Fibroblast of gingiva (primary cell): ENCODE measurements at regions not wholly inside any gene's neighbourhood (a gene's known extent, or its start where the extent isn't known, plus 50 kb on each side); places are given as distances from the start of the nearest gene placed in this dataset.
"Not testable (repeated sequence)": the region's sequence is repeated elsewhere in the genome, so short reads cannot be mapped to it uniquely, and the experiment has no call there.

Experiments used
- DNase-seq: peaks from one replicate; pipeline ENCODE4 v3.0.0-alpha.2; 2011; ENCODE audit warnings: low read depth

DNA sequence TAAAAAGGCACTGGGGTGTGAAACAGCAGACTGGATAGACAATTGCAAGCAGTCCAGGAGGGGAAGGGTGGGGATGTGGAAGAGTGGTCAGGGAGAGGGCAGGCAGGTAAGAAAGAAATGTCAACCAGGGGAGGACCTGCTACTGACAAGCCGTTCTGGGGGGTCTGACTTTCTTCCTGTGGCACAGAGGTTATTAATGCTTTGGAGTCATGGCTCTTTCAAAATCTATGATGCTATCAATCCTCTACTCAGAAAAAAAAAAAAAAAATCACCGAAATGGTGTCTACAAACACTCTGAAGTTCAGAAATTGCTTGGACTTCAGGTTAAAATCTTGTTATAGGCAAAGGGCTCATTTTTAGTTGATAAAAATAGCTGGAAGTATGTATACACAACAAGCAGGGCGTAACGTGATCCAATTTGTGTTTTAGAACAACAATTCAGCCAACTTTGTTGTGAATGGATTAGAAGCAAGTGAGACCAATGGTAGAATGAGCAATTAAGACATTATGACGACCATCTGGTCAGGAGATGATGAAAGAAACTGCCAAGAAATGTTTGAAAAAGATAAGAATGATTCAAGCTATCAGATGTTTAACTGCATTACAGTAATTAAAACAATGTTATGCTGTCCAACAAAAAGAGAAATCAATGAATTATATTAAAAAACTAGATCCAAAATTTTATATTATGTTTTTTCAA lies 255.2 kb downstream of the DEPDC1B start:
- no peak for DNase-seq

DNA sequence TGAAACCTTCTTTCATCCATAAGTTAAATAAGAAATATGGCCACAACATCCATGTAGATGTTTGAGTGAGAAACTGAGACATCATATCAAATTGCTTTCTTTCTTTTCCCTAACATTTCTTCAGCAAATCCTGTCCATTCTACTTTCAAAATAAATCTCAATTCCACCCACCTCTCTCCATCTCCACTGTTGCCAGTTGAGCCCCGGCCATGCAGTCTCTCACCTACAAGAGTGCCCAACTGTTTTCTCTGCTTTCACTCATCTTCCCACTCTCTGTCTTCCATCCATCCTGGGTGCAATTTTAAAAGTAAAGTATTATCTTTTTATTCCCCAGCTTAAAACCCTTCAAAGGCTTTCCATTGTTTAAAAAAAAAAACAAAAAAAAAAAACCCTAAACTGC lies 260.4 kb downstream of the DEPDC1B start:
- DNase-seq = no peak

DNA sequence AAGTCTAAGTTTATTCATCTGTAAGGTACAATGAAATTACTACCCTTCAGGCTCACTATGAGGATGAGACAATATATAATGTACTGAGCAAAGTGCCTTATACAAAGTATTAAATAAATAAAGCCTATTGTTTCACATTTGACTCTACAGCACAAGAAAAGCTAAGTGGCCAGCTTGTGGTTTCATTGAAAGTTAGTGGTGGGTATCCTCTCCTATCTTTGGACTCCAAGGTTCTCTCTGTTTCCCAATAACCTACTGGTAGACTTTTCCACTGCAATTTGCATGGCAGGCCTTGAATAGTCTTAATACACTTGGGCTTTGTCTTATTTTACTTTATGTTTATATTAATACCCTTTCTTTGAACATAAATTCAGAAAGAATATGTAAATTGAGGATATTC lies 262.7 kb downstream of the DEPDC1B start:
- no peak for DNase-seq

DNA sequence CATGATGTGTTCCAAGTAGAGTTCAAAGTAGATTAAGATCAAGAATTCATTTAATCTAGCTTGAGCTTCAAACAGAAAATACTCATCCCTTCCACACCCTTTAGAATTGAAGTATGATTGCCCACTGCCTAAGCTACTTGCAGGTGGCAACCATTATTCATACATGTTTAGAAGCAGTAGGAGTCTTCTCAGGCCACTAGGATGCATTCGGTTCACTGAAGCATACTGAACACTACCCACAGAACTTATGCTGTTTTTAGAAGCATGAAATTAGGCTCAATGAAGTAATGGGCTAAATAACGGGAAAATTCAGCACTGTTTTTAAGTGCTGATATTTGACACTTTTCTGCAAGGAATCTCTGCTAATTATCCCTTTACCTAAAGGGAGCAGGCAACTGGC lies 263.4 kb downstream of the DEPDC1B start:
- no peak for DNase-seq

DNA sequence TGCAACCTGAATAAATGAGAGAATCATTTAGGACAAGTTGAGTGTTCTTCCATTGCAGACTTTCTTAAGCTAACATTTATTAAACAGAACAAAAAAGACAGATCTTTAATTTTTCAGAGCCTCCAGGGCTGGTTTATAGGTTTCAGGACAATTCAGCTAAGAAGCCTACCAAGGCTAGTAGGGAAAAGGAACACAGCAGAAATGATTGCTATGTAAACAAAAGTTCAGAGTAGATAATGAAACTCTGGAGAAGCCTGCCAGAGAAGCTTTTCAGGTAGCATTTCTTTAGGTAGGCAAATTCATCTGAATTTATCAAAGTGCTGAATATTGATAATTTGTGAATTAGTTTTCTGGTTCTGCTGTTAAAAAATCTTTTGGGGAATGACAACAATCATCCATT lies 264.2 kb downstream of the DEPDC1B start:
- DNase-seq = no peak

DNA sequence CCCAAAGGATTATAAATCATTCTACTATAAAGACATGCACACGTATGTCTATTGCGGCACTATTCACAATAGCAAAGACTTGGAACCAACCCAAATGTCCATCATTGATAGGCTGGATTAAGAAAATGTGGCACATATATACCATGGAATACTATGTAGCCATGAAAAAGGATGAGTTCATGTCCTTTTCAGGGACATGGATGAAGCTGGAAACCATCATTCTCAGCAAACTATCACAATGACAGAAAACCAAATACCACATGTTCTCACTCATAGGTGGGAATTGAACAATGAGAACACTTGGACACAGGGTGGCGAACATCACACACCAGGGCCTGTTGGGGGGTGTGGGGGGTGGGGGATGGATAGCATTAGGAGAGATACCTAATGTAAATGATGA lies 273.8 kb downstream of the DEPDC1B start:
- not testable (repeated sequence) for DNase-seq

DNA sequence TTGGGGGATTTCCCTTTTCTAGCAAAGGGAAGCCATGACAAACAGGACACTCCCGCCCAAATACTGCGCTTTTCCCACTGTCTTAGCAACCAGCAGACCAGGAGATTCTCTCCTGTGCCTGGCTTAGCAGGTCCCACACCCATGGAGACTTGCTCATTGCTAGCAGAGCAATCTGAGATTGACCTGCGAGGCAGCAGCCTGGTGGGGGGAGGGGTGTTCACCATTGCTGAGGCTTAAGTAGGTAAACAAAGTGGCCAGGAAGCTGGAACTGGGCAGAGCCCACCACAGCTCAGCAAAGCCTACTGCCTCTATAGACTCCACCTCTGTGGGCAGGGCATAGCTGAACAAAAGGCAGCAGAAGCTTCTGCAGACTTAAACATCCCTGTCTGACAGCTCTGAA lies 279.2 kb downstream of the DEPDC1B start:
- DNase-seq = not testable (repeated sequence)

DNA sequence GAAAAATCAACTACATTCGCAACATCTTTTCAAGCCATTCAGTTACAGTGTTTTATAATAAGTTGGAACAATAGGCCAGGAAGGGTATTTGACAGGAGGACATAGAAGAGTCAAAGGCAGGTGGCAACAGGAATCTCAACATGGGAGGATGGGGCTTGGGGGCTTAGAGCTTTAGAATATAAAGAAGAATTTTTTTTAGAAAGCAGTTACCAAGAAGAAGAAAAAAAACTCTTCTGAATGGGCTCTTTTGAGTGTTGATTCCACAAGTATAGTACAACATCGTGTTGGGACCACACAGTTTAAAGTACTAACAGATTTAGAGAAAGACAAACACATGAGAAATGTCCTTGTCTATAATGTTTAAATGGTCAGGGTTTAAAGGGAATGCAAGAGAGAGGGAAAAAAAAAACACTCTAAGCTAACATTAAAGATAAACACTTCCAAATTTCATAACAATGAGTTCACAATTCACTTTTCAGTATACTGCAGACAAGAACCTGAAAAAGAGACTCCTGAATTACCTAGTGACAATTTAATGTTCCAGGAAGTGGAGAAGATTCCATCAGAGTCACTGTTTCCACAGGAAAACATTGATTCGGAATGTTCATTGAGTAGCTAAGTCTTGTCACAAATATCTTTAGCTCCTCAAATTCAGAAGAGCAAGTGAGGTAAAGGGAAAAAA lies 282.3 kb downstream of the DEPDC1B start:
- no peak for DNase-seq

DNA sequence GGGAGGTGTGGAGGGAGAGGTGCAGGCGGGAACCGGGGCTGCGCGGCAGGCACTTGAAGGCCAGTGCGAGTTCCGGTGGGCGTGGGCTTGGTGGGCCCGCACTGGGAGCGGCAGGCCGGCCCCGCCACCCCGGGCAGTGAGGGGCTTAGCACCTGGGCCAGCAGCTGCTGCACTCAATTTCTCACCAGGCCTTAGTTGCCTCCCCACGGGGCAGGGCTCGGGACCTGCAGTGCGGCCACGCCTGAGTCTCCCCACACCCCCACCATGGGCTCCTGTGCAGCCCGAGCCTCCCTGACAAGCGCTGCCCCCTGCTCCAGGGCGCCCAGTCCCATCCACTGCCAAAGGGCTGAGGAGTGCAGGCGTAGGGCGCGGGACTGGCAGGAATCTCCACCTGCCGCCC lies 284.5 kb downstream of the DEPDC1B start:
- no peak for DNase-seq

DNA sequence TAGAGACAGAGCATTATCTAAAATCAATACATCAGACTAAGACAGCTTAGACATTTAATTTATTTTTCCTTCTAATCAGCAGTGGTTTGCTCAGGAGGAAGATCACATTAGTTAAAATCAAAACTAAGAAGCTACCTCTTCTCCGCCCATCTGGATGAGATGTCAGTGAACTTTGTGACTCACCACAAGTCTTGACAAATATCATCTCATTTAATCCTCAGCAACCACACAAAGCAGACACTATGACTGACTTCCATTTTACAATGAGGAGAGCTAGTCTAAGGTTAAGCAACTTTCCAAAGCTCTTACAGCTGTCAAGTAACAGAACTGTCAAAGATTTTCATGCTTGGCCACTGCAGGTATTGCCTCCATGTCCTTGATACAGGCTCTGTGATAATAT lies 289.5 kb downstream of the DEPDC1B start:
- DNase-seq = no peak

DNA sequence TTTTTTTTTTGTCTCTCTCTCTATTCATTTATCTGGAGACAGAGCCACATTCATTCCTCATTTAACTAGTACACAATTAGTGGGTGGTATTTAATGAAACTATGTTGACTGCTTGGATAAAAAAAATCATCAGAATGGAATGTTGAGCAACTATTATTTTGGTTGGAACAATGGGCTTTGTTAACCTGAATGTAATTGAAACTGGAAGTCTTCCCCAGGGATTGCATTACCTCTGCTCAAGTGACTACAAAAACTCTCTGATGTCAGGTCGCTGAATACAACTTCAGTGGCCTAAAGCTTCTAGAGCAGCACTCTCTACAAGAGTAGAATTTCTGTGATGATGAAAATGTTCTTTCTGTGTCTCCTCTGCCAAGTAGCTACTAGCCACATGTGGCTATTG lies 295.8 kb downstream of the DEPDC1B start:
- no peak for DNase-seq

DNA sequence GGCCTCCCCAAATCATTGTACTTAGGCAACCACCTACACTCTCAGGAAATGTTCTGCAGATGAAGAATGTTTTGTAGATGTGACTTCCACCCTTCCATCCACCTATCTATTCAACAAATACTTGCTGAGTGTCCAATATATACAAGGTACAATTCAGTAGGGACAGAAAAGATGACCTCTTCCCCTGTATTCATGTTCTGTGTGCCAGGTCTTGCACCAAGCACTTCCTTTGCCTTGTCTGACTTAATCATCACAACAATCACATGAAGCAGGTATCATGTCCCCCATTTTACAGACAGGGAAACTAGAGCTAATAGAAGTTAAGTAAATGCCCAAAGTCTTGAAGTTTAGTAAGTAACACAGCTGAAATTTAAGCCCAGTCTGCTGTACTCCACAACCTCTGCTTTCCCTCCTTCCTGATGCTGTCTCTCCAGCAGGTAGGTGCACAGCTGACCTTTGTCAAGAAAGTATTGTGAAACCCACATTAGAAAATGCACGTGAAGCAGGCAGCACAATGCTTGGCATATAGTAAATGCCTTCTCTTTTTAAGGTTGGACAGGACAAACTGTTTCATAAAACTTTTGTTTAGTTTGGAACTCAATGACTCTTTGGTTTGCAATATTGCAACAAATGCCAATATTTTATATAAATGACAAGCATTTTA lies 296.5 kb downstream of the DEPDC1B start:
- DNase-seq = no peak

DNA sequence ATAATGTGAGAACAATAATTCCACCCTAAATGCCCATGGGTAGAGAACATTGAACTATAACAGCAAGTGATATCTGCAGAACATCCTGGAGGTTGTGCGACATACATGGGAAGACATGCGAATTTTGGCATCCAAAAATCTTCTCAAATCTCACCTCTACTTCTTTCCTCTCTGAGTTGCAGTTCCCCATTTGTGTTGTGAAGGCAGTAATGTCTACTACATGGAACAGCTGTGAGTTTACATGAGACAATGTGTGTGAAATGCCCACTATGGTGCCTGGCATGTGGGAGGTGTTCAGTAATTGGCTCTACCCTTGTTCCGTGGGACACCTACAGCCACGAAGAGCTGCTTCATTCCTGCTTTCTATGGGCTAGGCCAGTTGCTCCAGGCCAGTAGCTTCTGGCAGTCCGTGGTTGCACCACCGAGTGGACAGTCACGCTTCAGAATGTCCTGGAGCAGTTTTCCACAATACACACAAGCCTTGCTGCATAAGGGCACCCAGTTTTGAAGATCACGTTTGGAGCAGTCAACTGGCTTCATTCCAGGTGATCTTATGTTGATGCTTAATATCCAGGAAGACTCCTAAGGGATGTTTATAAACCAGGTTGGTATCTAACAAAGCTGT lies 297.7 kb downstream of the DEPDC1B start:
- no peak for DNase-seq

DNA sequence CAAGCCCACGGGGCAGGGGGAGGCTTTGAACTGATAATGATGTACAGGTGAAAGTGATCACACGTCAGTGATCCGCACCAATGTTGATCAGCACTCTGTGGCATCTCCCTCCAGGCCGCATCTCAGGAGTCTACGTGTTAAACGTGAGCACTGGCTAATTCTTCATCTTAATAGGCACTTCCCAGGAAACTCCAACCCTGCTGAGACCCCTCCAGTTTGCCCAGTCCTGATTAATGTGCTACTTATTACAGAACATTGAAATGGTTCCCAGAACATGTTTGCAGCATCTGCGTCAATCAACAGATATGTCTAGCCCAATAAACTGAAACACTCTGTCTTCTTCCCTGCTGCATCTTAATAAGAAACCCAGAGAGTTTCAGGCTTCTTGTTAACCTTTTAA lies 298.4 kb downstream of the DEPDC1B start:
- DNase-seq = no peak

DNA sequence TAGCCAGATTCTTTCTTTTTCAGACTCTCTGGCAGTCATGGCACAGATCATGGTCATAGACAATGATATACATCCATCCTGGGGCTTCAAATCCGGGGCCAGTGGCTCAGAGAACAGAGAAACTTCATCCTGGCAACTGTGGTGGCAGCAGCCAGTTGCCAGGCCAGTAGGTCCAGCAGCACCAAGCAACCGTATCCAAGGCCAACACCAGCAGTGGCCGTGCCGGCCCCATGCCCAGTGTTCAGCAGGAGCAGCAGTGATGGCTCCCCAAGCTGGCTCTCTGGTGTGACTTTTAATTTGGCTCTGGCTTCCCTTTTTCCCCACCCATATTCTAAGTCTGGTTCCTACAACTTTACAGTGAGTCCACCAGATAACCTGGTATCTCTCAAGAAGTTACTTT lies 300.5 kb downstream of the DEPDC1B start:
- DNase-seq = no peak

DNA sequence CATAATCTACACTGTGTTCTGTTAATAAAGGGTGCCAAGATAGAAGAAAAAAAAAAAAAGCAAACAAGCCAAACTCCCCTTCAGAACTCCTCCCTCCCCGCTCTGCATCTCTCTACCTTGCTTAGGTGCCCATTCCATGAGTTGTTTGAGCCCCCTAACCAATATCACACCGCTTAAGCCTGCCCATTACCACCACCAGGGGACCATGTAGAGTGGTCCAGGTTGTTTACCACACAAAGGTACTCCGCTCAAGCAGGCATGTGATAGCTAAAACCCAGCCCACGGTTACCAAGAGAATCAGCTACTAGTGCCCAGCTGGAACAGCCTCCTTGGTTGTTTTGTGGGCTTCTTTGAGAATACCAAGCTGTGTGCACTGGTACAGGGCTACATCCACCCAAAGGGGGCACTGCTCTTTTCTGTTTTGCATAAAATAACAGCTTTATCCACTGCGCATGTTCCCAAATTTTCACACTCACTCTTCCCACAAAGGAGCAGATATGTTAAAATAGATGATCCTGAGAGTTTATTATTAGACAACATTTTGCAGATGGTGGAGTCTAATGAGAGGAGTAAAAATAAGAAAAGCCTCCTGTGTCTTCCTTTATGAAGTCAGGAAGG lies 304.1 kb downstream of the DEPDC1B start:
- no peak for DNase-seq

DNA sequence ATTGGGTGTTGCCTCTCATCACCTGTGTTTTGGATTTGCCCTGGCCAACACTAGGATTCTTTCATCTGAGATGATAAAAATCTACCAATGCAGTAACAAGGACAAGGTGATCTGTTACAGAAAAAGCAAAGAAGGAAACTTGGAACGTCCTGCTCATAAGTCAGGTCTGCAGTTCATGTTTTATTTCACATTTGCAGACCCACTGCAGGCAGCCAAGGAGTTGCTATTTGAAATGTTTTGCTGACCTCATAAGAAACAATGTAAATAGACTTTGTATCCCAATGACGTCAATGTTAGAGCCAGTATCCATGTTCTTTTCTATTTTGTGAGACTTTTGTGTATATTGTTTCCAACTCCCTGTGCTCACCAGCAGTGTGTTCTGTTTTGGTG lies 312.9 kb downstream of the DEPDC1B start:
- DNase-seq = no peak

DNA sequence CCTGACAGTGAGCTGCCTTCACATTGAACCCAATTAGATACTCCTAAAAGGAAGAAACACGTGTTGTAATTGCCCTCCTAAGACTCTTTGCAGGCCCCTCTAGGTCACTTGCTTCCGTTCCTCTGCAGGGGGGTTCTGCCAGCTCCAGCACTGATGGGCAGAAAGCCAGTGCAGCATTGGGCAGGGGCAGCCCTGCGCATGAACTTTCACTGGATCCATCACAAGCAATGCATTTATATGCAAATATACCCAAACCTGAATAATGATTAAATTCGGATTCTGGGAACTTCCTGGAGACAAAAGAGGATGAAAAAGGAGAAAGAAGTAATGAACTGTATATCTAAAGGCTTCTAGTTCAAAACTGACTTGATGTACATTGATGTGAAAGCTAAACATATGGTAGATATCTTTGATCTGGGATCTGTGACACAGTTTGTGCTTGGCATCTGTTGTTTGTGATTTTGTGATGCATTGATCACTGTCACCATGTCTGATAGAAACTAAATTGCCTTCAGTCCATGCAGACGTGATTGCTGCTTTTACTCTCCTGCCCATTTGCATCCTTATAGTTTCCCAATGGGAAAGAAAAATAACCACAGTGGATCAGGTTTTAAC lies 313.4 kb downstream of the DEPDC1B start:
- no peak for DNase-seq

DNA sequence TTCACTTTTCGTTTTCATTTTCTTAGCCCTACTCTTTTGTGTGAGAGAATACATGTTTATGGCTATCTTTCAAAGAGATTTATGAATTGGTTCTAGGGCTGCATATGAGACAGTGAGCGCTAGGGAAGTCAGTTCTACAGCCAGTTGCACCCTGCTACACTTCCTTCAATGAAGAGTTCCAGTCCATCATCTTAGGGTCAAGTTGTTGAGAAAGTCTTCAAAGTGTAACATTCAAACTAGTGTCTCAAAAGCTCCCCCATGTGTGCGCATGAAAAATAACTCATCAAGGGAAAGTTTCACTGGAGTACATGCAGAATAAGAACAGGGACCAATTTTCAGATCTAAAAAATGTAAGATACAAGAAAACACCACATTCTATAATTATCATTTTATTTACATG lies 317.2 kb downstream of the DEPDC1B start:
- DNase-seq = peak; percentile 36

DNA sequence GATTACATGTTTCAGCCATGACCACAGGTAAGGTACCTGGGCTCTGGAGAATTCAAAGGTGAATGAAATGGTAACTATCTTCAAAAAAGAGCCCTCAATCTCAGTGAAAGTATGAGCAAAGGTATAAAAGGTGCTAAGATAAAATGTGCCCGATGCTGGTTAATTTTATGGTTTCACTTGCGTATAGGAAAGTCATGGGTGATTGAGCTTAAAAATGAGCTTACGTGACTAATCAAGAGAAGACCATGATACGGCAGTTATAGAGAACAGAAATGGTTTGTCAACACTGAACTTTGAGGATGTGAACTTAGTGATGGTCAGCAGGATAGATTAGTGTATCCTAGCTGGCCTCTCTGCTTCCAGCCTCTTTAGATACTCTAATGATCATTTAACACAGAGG lies 320.1 kb downstream of the DEPDC1B start:
- no peak for DNase-seq

DNA sequence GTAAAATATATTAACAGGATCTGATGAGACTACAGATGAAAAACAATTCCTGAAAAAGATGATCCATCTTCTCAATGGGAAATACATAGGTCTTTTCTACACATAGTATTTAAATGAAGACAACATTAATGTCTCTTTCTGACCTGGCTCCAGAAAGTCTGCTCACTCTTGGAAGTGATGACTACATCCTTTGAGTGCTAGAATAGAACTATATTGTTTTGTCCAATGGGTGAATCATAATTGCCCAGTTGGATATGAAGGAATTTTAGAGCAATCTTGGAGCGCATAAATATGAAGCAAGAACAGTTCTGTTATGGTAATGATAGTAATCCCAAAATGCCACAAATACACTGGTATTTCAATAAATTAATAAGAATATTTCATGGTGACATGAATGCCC lies 322.1 kb downstream of the DEPDC1B start:
- no peak for DNase-seq

DNA sequence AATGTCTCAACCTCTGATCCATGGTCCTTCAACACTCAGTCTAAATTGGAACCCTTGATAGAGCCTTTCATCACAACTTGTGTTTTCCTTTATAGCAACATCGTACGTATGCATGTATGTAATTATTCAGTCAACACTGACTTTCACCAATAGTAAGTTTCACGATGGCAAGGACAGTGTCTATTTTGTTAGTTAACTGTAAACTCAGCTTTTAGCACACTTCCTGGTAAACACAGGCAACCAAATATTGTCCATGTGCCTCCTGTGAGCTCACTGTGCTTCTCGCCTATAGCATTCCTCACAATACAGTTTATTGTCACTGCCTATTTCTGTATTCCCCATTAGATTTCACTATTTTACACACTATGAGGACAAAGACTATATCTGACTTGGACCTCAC lies 323.1 kb downstream of the DEPDC1B start:
- DNase-seq = no peak
